Fibroblast of mammary gland (primary cell): ENCODE measurements at regions not wholly inside any gene's neighbourhood (a gene's known extent, or its start where the extent isn't known, plus 50 kb on each side); places are given as distances from the start of the nearest gene placed in this dataset.

Experiments
- DNase-seq: peaks from one replicate; pipeline ENCODE4 v3.0.0-alpha.2; 2010; ENCODE audit warnings: low read depth
- H3K4me3 ChIP-seq: 2 replicates; pipeline ENCODE4 v1.5.1; 2011; ENCODE audit warnings: low read depth, mild to moderate bottlenecking, low read length, moderate library complexity; ENCODE audit not compliant: control insufficient read depth
- CTCF ChIP-seq: conservative IDR thresholded peaks from 2 replicates; pipeline ENCODE4 v1.5.1; 2011; ENCODE audit warnings: low read depth, low read length, inconsistent platforms; ENCODE audit not compliant: control insufficient read depth, insufficient read depth

GRCh38 chr9:105912863-105913516 is 218.6 kb downstream of the TMEM38B start:
- DNase-seq: peak; percentile 45
- no peak for TF ChIP-seq CTCF

GRCh38 chr9:105921057-105921726 is 226.9 kb downstream of the TMEM38B start:
- DNase-seq: no peak
- no peak overlapping the region for H3K4me3 ChIP-seq
- no peak for TF ChIP-seq CTCF

More at GRCh38 chr9:105912863-105913516, 218.6 kb downstream of the TMEM38B start:
- no peak overlapping the region for H3K4me3 ChIP-seq

- no peak for DNase-seq
- H3K4me3 ChIP-seq: no peak overlapping the region
- TF ChIP-seq CTCF: no peak
Observed at GRCh38 chr9:105928416-105928815, 234.1 kb downstream of the TMEM38B start.

GRCh38 chr9:105930011-105930627 is 235.8 kb downstream of the TMEM38B start:
- no peak overlapping the region for H3K4me3 ChIP-seq
- DNase-seq: no peak

GRCh38 chr9:105932276-105932675 is 237.9 kb downstream of the TMEM38B start:
- no peak for DNase-seq
- no peak overlapping the region for H3K4me3 ChIP-seq
- no peak for TF ChIP-seq CTCF

More at GRCh38 chr9:105930011-105930627, 235.8 kb downstream of the TMEM38B start:
- no peak for TF ChIP-seq CTCF

- H3K4me3 ChIP-seq: no peak overlapping the region
- TF ChIP-seq CTCF: no peak
- DNase-seq: no peak
Observed at GRCh38 chr9:105950448-105950847, 256.1 kb downstream of the TMEM38B start.
